ENCODE measurements at regions not wholly inside any gene's neighbourhood (a gene's known extent, or its start where the extent isn't known, plus 50 kb on each side); places are given as distances from the start of the nearest gene placed in this dataset.

DNA sequence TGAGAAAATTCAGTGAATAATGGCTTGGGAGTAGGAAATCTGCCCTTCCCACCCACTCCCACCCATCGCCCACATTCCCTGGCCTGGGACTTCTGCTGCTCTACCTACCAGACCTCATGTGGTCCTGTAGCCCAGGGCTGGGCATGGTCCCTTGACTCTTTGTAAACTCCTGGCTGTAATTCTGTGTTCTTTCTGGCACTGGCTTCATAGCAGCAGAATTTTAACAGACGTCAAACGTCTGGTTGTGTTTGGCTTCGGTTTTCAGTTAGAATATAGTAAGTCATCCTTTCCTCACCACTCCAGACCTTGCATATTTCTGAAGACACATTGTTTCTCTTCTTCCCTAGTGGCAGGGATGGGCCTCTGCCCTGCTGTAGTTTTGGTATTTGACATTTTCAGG, 210.6 kb downstream of the CSNK2A3 start:
- dilution Hi-C loops (cut with MboI; ENCODE audit: extremely low pct_ligation_motif_present, low sequenced_read_pairs) (no loop called here), intact Hi-C loops (cut with micrococcal nuclease) (no loop called here)
- Histone ChIP-seq H3K27me3 (ENCODE audit: control insufficient read depth in 2 of 2, insufficient read depth in 2 of 2, low read length in 2 of 2) (no peaks in the 10 kb centered on the region), H3K4me3 (replicated peaks in 1 of 3; ENCODE audit: insufficient read depth in 1 of 3, low read depth in 1 of 3, low read length in 3 of 3) (no peak overlapping the region), H3K4me2 (ENCODE audit: insufficient read depth, low read length) (no peak overlapping the region), H3K4me1 (ENCODE audit: control insufficient read depth, extremely low read depth, insufficient read depth, low read length) (no peaks in the 10 kb centered on the region), H3K79me2 (ENCODE audit: control insufficient read depth, insufficient read depth, low read length) (no peaks in the 10 kb centered on the region), H3K36me3 (ENCODE audit: control insufficient read depth in 2 of 2, extremely low read depth in 1 of 2, insufficient read depth in 2 of 2, low read length in 2 of 2) (no peaks in the 10 kb centered on the region), H3K9ac (replicated peaks; ENCODE audit: extremely low read depth, insufficient read depth, low read length) (no peak overlapping the region), H3K9me3 (replicated peaks; ENCODE audit: control insufficient read depth, insufficient read depth, low read length) (no peaks in the 10 kb centered on the region), H3K27ac (ENCODE audit: insufficient read depth, low read depth, low read length) (no peak overlapping the region), H2AFZ (ENCODE audit: low read depth, low read length) (no peak overlapping the region), H3K9me1 (replicated peaks; ENCODE audit: control insufficient read depth, extremely low read depth, insufficient read depth, low read length) (no peaks in the 10 kb centered on the region), H4K20me1 (replicated peaks; ENCODE audit: control insufficient read depth, extremely low read depth, insufficient read depth, low read length) (no peaks in the 10 kb centered on the region)
- TF ChIP-seq GATA2 (IDR thresholded peaks at IDR 0.05; ENCODE audit: insufficient read depth, insufficient read length, low read depth, low read length), result no peak
- no peak for TF ChIP-seq JUN (IDR thresholded peaks at IDR 0.05; ENCODE audit: borderline replicate concordance, insufficient read depth, insufficient read length, low read depth)
- no peak for TF ChIP-seq POLR2AphosphoS5 (IDR thresholded peaks at IDR 0.05; ENCODE audit: insufficient read depth, low read depth, low read length)
- no peak for TF ChIP-seq MYC (IDR thresholded peaks at IDR 0.05; ENCODE audit: low read depth, low read length)
- TF ChIP-seq EZH2 (IDR thresholded peaks at IDR 0.05; ENCODE audit: borderline replicate concordance, low read depth, low read length, severe bottlenecking), result no peak
- TF ChIP-seq, protein P1, sequence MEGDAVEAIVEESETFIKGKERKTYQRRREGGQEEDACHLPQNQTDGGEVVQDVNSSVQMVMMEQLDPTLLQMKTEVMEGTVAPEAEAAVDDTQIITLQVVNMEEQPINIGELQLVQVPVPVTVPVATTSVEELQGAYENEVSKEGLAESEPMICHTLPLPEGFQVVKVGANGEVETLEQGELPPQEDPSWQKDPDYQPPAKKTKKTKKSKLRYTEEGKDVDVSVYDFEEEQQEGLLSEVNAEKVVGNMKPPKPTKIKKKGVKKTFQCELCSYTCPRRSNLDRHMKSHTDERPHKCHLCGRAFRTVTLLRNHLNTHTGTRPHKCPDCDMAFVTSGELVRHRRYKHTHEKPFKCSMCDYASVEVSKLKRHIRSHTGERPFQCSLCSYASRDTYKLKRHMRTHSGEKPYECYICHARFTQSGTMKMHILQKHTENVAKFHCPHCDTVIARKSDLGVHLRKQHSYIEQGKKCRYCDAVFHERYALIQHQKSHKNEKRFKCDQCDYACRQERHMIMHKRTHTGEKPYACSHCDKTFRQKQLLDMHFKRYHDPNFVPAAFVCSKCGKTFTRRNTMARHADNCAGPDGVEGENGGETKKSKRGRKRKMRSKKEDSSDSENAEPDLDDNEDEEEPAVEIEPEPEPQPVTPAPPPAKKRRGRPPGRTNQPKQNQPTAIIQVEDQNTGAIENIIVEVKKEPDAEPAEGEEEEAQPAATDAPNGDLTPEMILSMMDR (IDR thresholded peaks at IDR 0.05; ENCODE audit: extremely low read depth in 1 of 2, insufficient read depth in 1 of 2, low read depth in 1 of 2, low read length in 2 of 2), result no peak
- no peak for TF ChIP-seq FOS (IDR thresholded peaks at IDR 0.05; ENCODE audit: borderline replicate concordance, insufficient read depth, low read length)
- TF ChIP-seq, protein P2, sequence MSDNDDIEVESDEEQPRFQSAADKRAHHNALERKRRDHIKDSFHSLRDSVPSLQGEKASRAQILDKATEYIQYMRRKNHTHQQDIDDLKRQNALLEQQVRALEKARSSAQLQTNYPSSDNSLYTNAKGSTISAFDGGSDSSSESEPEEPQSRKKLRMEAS (IDR thresholded peaks at IDR 0.05; ENCODE audit: insufficient read depth, insufficient read length), result no peak
- TF ChIP-seq POLR2A (IDR thresholded peaks at IDR 0.05; ENCODE audit: low read depth, low read length), result no peak
- CTCF ChIA-PET, result no interaction called here
- no peak for DNase-seq (ENCODE audit: low read depth, low spot score)
- POLR2A ChIA-PET, result no interaction called here
- no TSS peak for BruUV-seq (replicated peaks)
- no peak for FAIRE-seq
